HG03159 (cell line): ENCODE measurements at regions not wholly inside any gene's neighbourhood (a gene's known extent, or its start where the extent isn't known, plus 50 kb on each side); places are given as distances from the start of the nearest gene placed in this dataset.

ENCODE experiments used
- ATAC-seq: cut with Tn5 transposase; IDR thresholded peaks from one replicate; pipeline ENCODE4 v1.9.1; 2021; ENCODE audit warnings: mild to moderate bottlenecking, moderate library complexity; ENCODE audit not compliant: unreplicated experiment

- ATAC-seq: no peak
Measured at GRCh38 chr11:127218275-127218608, 217.7 kb upstream of the KIRREL3 start.

DNA sequence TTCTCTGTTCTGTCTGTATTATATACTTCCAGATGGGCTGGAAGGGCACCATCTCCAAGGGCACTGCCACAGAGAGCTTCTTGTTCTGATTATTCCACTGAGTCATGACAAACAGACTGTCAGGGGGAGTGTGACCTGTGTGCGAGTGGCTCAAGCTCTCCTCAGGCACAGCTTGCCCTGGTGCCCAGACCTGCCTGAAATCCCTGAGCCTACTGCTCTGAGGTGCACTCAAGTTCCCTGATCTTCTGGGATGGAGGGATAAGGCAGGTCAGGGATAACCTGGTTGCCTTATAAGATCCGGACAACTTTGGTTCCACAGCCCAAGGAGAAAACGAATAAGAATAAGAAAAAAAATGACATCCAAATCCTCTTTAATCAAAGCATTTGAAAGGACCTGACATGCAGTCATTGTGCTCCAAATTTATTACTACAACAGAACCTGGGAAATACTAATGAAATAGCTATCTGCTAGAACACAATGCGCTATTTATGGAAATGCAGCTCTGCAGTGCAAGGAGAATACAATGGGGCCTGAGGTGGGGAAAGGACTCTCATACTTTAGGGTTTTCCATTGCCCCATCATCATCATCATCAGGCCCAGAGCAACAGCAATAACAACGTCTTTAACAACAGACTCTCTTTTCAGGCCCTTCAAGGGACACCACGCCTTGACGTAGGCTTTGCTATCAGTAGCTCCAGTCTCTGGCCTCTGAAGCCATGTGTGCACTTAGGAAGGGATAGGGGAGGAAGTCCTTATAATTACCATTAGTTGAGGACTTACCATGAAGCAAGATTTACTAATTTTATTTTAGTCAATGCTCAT lies 217.1 kb upstream of the KIRREL3 start:
- ATAC-seq: no peak

DNA sequence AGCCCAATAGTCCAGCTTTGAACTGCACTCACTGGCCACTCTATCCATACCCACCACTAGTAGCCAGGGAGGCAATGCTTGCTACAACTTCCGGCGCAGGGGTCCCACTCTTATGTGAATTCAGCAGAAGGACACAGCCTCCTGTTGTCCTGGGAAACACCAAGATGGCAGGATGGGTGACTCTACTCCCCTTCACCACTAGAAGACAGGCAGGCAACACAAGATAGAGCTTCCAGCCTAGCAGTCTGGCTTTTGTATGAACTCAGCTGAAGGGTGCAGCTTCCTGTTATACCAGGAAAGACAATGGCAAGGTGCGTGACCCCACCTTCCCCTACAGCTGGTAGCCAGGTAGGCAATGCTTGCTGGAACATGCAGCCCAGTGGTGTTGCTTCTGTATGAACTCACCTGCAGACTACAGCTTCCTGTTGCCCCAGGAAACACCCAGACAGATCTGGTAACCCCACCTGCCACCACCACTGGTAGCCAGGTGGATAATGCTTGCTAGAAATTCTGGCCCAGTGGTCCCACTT lies 205.2 kb upstream of the KIRREL3 start:
- no peak for ATAC-seq

- ATAC-seq: no peak
Measured at GRCh38 chr11:127203490-127203889, 202.9 kb upstream of the KIRREL3 start.

- ATAC-seq: no peak
Measured at GRCh38 chr11:127202105-127202504, 201.5 kb upstream of the KIRREL3 start.

- ATAC-seq: no peak
Measured at GRCh38 chr11:127199306-127199801, 198.8 kb upstream of the KIRREL3 start.

DNA sequence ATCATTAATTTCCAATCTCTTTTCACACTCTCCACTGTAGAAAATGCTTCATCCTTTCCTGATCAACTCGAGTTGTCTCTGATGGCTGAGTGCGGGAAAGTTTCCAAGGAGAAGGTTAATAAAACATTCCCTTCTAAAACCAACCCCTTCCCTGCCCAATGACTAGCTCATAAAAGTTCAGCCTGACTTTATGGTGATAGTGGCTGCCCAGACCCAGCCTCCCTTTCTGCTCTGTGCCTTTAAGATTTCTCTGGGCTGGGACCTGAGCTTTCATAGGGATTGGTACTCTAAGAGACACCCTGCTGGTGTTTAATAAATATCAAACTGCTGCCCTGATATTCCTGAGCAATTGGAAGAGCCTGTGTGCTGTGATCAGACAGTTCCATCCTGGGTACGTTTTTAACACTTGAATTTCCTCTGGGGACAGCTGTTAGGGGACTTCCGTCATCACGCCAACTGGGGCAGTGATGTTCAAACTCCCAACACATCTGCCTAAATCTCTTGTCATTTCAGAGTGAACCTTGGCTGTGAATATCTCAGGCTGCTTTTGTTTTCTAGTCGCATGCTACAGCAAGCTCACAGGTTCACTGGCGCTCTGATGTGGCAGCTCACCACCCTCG lies 195.0 kb upstream of the KIRREL3 start:
- ATAC-seq: no peak

GRCh38 chr11:127194521-127194920 lies 194.0 kb upstream of the KIRREL3 start:
- ATAC-seq: no peak

DNA sequence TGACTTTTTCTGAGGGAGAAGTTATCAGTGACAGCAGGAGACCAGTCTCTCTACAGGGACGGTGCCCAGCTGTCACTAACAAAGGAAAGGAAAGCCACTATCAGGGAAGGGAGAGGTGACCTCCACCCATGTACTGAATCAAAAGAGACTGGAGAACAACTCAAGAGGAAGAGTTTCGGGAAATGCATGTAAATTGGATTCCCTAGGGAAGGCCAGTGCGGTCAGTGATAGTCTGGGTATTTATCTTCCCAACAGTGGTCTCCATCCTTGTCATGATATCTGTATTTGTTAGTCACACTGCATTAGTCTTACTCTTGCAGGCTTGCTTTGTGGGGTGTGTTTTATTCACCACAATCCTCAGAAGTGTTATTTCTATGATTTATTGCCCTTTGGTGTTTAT lies 193.4 kb upstream of the KIRREL3 start:
- ATAC-seq: no peak

GRCh38 chr11:127191689-127192088 lies 191.1 kb upstream of the KIRREL3 start:
- ATAC-seq: no peak

DNA sequence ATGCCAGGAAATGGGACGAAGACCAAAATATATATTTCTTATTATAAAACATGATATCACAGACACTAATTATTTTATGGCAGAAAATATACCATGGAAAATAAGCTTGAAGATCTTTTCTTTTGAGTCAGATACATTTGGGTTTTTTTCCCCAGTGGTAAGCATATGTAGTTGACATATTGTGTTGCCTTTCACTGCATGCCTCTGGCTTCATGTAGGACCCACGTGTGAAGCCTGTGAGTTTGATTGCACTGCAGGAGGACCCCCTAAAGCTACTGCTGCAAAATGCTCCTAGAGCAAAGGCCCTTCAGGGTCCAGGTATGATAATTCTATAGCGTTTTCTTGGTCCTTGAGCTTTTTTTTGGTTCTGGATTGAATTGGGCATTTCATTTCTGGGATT lies 190.7 kb upstream of the KIRREL3 start:
- no peak for ATAC-seq

DNA sequence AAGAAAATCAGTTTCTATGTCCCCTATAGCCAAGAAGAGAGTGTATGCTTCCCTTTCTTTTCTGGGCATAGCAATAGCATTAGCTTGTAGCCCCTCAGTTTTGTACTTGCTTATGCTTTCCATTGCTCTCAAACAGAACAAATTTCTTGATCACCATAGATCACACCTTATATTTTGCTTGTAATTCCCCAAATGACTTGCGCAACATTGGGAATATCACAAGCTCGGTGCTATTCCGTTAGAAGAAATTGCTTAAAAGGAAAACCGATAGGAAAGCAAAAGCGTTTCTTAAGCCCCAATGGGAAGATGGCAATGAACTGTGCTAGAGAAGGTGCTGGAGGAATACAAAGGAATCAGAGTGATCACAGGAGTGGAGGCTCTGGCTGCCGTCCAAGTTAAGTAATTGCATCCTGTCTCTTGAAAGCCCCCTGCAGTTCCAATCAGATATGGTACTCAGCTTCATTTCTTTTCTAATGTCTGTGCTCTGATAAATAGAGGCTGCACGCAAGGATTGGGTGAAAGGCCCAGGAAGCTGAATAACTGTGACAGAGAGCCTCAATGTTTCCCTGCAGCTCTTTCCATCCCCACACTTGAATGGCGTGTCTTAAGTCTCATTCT lies 182.1 kb upstream of the KIRREL3 start:
- no peak for ATAC-seq

- no peak for ATAC-seq
Measured at GRCh38 chr11:127157225-127157624, 156.7 kb upstream of the KIRREL3 start.

- ATAC-seq: no peak
Measured at GRCh38 chr11:127149410-127149809, 148.8 kb upstream of the KIRREL3 start.

DNA sequence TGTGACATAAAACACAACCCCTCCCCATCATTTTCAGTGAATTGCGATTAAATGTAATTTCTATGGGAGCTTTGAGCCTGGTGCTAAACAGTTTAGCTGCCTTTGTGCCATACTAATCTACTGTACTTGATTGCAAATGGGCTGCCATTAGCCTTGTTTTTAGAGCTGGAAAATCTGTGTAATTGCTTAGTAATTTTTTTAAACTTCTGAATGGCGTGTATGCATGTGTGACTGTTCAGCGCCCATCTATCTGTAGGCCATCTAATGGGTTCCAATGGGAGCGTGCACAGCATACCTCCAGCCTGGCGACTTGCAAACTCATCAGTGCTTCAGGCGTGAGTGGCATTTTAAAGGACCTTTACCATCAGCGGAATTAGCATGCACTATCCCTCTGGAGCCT lies 142.7 kb upstream of the KIRREL3 start:
- no peak for ATAC-seq

- no peak for ATAC-seq
Measured at GRCh38 chr11:127138613-127139012, 138.0 kb upstream of the KIRREL3 start.

DNA sequence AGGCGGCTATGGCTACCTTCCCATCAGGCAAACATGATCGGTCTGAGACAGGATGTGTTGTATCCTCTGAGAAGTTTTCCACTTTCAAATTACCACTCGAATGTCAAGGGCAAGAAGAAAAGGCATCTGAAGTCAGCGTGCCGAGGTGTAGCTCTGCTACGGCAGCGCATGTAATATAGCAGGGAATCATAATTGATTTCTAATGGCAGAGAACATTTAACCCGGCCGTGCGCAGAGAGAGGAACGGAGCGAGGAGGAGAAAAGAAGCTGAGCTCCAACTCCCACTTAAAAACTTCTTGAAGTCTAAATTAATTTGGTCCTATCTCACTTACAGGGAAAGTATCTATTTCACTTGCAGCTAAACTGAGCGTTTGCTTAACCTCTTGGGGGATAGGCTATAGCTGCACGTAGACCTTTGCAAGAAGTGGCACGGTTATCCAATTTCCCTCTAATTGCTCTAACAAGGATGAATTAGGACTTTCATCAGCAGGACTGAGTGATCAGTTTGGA lies 137.3 kb upstream of the KIRREL3 start:
- no peak for ATAC-seq

- ATAC-seq: no peak
Measured at GRCh38 chr11:127136438-127136837, 135.9 kb upstream of the KIRREL3 start.

DNA sequence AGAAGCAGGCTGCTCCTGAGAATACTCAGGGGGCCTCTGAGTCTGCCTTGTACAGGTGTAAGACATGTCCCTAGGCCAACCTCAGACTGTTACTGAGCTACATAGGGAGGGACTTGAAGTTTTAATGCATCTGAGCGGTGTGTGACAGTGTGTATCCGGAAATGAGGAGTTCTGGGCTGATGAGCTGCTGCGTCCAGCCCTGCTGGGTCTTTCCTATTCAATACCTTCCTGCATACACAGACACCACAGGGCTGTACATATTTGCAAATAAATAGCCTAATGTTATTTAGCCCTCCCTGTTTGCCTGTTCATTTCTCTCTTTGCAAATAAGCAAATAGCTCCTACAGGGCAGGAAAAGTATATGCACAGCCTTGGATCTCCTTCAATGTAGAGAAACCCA lies 134.7 kb upstream of the KIRREL3 start:
- no peak for ATAC-seq

DNA sequence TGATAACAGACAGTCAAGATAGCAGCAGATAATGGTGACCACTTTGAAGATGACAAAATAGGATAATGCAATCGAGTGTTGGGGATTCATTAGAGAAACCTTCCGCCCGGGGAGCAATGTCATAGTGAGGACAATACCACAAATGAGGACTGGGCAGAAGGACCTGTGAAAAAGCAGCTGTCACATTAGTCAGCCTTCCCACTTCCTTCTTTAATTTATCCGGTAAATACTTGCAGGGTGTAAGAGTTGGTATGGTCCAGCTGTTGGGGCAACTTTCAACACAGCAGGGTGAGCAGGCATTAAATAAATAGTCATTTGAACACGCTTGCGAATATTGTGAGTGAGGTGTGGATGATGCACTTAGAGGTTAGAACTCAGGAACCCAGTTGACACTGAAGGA lies 132.5 kb upstream of the KIRREL3 start:
- ATAC-seq: no peak

- ATAC-seq: peak; percentile 72
Measured at GRCh38 chr11:127130321-127130720, 129.8 kb upstream of the KIRREL3 start.

GRCh38 chr11:127126986-127127385 lies 126.4 kb upstream of the KIRREL3 start:
- ATAC-seq: no peak
